Retina (tissue), 1 donor: ENCODE measurements at regions not wholly inside any gene's neighbourhood (a gene's known extent, or its start where the extent isn't known, plus 50 kb on each side); places are given as distances from the start of the nearest gene placed in this dataset.
"Not testable (repeated sequence)": the region's sequence is repeated elsewhere in the genome, so short reads cannot be mapped to it uniquely, and the experiment has no call there.

ENCODE experiments used
- DNase-seq: peaks from one replicate; pipeline ENCODE4 v3.0.0-alpha.2; 2016

DNA sequence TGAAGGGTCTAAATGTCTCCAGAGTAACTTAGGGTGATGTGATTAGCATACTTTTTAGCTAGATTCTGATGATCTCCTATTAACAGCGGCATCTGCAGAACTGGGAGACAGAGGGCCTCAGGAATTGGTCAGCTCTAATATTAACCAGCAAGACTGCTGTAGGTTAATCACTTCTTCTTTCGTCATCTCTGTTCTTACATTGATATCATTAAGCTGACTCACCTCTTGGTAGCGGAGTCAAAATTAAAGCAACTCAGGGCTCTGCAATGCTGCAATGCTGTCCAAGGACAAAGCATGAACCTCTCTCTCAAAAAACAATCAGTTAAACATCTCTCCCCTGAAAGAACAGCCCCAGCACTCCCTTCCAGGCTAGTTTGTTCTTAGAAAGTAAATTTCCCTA, 57.5 kb upstream of the TRA2B start:
- DNase-seq, result no peak

- no peak for DNase-seq
Observed at GRCh38 chr3:185992831-185993374, 55.1 kb upstream of the TRA2B start.

DNA sequence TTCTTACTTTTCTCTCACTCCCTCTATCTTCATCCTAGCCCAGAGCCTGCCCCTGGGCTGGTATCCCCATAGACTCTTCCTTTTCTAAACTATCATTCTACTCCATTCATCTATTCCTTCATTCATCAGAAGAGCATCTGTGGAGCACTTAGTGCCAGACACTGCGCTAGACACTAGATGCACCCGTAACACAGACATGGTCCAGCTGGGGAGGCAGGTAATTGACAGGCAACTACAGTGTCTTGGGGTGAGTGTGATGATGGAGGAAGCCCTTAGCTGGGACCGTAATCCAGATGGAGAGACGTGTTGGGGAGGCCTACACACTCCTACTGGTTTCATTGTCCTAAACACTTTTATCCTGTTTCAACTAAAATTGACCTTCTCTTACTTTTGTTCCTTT, 53.2 kb upstream of the TRA2B start:
- not testable (repeated sequence) for DNase-seq

DNA sequence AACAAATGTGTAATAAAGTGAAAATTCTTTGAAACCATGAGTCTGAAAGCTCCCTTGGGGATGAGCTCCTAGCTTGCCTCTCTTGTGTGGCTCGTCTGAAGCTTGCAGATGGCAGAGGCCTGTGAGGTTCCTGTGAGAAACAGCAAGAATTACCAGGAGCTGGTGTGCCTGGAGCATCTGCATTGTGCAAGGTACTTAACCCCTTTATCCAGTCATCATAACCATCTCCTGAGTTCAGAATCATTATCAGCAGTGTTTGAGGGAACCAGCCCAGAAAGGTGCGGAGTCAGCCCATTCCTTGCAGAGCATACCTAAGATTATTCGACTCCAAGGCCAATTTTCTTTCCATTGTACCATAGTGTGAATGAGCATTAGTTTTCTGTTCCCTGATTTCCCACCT, 51.7 kb upstream of the TRA2B start:
- DNase-seq, result no peak

DNA sequence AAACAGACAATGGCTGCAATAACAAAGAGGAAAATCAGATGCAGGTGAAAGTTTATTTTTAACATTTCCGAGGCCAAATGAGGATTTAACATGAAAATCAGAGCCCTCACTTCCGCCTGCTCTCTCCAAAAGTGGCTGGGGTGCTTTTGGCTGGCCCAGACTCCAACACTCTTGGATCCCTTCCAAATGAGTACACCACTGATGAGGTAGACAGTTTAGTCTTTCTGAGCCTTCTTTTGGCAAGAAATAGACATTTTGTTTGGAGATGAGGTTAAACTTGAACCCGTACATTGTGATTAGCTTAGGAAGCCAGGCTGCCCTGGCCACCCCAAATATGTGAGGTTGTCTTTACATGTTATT, 51.0 kb upstream of the TRA2B start:
- peak; percentile 16 for DNase-seq

DNA sequence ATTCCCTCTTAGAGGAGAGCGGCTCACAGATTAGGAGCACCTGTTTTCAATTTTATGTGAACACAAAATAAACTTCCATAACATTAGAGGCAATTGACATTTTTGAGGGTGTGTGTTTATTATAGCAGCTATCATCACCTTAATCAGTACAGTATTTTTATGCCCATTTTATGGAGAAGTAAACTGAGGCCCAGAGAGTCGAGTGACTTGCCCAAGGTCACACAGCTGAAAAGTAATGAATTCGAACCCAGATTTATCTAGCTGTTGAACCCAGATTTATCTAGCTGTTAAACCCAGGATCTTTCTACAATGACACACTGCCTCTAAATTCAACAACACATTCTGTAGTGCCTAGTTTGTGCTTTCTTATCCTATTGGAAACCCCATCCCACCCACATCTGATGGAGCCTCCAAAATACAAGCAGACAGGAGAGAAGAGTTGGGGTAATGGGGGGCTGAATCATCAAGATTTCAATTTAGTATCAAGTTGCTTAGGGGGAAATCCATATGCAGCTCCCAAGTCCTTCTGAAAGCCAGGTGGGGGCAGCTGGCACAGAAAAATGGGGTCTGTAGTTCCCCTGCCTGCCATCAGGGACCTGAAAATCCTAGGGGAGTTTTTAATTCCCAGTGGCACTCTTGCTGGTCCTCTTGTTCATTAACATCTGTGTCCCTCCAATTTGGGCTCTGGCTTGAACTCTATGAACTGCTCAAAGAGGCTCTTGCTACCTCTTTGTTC, 50.4 kb upstream of the TRA2B start:
- DNase-seq, result peak; percentile 18
